Ramos (cell line): ENCODE measurements at regions not wholly inside any gene's neighbourhood (a gene's known extent, or its start where the extent isn't known, plus 50 kb on each side); places are given as distances from the start of the nearest gene placed in this dataset.
"Not testable (repeated sequence)": the region's sequence is repeated elsewhere in the genome, so short reads cannot be mapped to it uniquely, and the experiment has no call there.

Source experiments
- in situ Hi-C: fragments of 300-500 bp; cut with MboI; formaldehyde crosslinking; loops from one replicate; pipeline ENCODE4 v1.14.3; 2022; ENCODE audit warnings: low sequenced_read_pairs; ENCODE audit not compliant: unreplicated experiment

DNA sequence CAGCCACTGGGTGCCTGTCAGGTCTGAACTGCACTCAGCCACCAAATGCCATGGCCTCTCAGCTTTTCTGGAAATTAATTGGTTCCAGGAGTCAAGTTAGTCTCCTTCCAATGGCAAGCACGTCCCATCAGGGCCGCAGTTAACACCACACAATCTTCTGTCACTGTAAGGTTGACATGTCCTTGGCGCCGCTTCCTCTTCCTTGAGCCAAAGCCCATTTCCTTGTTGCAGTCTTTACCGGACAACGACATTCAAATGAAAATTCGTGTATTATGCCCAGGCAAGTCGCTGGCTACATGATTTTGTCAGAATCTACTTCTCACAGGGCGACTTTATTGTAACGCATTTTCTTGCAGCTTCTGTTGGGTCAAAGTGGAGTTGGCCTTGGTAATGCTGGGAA lies 430.6 kb upstream of the KAZN start:
- in situ Hi-C loops, result no loop called here

DNA sequence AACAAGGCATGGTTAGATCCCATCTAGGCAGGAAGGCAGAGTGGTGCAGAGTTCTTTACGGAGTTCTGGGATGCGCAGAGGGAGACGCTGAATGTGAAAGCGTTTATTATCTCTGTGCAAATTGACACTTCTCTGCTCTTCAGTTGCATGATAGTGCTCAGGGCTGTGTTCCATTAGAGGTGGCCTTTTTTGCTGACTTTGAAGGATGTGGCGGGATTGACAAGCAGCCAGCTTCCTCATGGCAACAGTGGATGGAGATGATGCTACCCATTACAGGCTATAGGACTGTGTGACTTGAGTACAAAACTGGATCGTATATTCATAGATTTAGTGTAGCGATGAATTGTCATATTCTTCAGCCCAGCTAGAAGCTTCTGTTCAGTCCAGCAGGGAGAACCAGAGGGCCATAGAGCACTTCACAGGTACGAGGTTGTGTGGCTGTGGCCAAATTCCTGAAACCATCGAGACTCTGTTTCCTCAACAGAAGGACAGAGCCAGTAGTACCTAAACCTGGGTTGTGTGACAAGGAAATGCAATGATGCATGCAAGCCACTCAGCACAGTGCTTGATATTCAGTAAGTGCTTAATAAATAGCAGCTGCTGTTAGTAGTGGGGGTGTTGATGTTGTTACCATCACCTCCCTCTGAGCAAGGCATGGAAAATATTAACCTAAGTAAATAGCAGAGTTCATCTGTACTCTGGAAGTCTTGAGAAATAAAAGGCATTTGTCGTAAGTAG lies 430.0 kb upstream of the KAZN start:
- in situ Hi-C loops, result no loop called here

DNA sequence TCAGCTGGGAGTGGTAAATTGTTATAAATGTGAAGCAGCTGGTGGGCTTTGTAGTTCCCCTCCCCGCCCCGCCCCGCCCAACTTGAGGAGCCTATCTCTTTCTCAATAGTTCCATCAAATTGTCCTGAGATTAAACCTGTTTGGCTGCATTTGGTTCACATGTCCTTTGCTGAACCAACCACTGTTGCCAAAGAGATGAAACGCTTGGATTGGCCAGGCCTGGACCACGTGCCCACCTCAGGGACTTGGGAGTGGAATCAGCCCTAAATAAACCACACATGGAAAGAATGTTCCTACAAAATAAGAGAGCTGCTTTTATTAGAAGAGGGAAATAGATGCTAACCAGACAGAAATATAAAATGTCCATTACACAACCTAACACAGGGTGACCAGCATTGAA lies 424.9 kb upstream of the KAZN start:
- in situ Hi-C loops, result no loop called here

DNA sequence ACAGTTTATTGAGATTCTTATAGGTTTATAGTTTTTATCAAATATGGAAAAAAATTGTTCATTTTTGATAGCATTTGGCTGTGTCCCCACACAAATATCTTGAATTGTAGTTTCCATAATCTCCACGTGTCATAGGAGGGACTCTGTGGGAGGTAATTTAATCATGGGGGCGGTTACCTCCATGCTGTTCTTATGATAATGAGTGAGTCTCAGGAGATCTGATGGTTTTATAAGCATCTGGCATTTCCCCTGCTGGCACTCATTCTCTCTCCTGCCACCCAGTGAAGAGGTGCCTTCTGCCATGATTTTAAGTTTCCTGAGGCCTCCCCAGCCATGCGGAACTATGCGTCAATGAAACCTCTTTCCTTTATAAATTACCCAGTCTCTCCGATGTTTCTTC lies 420.6 kb upstream of the KAZN start:
- in situ Hi-C loops, result not testable (repeated sequence)

DNA sequence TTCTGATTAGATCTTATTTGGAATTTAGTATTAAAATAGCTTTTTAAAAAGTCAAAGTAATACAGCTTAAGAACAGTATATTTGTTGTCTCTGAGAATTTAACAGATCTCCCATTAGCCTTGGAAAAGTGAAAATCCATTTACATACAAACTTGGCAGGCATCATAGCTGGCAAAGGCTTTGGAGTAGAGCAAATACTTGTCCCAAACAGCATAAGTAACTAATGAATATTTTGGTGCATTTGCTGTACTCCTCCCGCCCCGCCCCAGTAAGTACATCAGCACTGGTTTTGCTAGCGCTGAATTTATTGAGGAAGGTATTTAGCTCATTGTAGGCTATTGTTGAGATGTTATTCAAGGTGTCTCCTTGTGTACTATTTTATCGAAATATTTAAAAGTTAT lies 417.7 kb upstream of the KAZN start:
- in situ Hi-C loops, result no loop called here

DNA sequence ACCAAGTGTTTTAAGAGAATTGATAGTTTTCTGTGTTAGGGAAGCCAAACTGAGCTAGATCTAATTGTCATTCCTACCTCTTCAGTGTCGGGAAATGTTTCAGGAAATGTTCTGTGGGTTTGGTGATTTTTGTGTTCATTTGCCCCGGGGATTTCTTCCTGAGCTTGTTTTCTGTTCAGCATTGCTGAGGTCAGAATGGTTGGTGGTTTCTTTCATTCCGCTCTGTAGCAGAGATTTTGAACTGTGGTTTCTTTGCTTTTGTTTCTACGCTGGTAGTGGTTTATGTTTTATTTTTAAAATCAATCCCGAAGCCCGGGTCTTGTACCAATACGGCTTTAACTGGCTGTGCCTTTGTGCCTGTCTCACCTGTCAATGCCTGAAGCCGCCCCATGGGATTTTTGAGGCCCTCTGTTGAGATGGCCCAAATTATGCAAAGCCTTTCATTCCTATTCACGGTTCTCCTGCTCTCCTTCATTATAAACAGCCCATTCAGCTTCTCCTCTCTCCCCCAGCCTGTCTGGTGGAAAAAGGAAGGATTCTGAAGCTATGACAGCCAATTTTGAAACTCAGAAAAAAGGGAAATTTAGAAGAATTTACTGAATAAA lies 417.2 kb upstream of the KAZN start:
- in situ Hi-C loops, result no loop called here

DNA sequence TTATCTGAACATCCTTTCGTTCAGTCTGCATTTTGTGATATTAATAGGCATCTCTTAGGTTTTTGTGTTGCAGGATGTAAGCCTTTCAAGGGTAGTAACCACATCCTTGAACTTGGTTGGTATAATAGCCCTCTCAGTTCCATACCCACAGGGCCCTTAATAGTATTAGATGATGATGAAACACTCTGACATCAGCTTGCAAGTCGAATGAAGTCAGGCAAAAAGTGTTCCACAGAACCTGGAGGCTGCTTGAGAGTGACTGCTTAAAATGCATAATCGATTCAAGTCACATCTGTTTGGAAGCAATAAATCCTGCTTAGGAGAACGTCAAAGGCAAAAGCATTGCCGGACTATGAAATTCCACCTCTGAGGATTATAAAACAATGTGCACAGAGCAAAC lies 415.6 kb upstream of the KAZN start:
- in situ Hi-C loops, result no loop called here

DNA sequence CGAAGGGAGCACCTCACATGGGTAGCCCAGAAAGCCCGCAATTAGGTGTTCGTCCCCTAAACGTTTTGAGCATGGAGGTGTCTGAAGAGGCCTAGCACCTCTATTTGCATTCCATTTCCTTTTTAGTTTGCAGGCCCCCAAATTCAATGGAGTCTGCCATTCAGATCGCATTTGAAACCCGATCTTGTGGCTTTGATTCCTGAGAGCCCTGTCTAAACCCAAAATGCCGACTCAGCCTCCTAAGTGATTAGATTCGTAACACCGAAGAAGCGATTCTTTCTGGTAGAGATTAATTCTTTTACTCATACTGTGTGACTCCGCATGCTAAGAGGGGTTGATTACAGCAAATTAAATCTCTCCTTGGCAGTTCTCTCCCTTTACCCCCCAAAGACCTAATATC lies 415.2 kb upstream of the KAZN start:
- in situ Hi-C loops, result no loop called here

DNA sequence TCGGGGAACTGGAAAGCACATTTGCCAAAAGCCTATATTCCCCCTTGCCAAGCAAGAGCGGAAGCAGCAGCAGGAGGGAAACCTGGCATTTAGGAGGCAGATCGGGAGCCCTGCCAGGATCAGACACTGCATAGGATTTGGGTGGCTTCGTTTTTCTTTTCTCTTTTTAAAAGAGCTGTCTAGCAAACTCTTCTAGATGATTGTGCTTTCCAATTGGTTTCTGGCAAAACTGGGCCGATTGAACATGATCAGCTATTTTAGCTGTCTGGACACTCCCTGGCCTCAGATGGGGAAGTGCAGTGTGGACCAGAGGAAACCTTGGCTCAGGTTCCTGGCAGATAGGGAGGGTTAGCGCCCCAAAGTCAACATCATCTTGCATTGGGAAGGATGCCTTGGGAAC lies 414.0 kb upstream of the KAZN start:
- in situ Hi-C loops, result no loop called here

DNA sequence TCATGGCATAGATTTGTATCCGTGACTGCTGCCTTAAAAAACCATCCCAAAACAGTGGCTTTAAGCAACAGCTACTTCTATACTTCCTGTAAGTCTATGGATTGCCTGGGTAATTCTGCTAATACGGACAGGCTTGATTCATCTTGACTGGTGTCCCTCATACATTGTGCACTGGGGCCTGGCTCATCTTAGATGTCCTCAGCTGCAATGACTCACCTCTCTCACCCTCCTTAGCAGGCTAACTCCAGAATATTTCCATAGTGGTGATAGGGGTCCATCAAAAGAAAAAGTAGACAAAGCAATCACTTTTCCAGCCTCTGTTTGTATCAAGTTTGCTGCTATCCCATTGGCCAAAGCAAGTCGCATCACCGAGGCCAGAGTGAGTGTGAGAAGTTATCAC lies 409.1 kb upstream of the KAZN start:
- in situ Hi-C loops, result no loop called here

DNA sequence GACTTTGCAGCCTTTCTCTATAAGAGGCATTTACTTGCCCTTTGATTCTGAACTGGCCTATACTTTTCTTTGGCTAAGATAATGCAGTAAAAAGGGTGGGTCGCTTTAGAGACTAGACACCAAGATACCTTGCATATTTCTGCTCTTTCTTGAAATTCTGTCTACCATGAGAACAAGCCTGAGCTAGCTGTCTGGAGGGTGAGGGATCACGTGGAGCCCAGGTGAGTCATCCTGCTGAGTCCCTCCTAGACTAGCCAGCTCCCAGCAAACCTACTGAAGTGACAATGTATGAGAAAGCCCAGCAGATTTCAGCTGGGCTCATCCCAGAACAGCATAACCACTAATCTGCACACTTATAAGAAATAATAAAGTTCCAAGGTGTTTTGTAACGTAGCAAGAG lies 408.0 kb upstream of the KAZN start:
- in situ Hi-C loops, result no loop called here

DNA sequence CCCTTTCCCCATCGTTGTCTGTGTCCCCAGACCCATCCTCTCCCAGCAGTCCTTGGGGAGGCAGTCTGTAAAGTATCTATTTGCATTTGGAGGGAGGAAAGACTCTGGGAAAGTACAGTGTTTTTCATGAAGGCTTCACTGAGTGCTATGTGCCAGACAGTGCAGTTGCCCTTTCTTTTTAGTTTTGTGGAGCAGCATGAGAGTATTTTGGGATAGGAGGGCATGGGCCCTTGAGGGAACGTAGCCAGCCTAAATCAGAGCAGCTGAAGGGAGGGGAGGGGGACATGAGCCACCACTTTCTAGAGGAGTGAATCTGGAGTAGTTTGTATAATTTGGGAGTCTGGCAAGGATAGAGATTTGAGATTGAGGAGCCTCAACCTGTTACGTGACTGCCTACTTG lies 404.0 kb upstream of the KAZN start:
- in situ Hi-C loops, result no loop called here

DNA sequence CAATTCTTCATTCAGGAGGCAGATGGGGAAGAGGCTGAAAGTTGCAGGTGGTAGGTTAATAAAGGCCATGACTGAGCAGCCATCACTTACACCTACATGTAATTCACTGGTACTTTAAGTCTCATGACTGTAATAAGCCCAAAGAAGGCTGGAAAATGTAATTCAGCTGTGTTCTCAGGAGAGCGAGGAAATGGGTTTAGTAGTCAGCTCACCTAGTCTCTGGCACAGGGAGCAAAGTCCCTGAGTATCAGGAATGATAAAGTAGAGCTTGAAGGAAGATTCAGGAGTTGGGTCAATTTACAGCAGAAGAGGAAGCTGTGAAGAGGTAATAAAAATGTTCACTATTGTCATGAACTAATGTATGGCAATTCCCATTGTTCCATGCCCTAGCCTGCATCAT lies 393.4 kb upstream of the KAZN start:
- in situ Hi-C loops, result no loop called here

DNA sequence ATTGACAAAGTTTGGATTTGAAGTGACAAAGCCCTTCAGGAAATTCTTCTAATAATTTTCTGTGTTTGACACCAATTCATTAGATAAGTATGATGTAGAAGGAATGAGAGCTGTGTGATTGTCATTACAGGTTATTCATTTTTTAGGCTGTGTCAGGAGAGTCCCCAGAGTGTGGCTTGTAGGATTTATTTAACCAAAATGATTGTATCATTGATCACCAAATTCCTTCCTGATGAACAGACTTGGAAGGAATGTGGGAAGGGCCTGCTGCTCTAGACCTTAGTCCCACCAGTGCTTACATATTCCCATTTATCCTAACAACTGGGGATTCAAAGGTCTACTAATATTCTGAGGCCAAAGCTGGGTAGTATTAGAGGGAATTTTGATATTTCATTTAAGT lies 383.3 kb upstream of the KAZN start:
- in situ Hi-C loops, result no loop called here

DNA sequence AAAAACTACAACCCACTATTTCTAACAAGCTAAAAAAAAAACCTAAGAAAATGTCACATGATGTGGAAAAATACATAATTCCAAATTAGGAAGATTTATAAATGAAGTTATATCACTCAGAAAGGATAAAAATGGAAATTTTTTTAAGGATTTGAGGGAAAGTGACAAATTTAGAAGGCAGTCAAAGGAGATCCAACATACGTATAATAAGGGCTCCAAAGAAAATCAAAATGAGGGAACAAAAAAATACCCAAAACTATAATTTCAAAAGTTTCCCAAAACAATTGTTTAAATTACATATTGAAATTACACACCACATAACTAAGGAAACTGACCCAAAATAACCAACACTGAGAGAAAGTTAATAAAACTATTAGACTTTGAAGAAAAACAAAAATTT lies 381.1 kb upstream of the KAZN start:
- in situ Hi-C loops, result no loop called here

DNA sequence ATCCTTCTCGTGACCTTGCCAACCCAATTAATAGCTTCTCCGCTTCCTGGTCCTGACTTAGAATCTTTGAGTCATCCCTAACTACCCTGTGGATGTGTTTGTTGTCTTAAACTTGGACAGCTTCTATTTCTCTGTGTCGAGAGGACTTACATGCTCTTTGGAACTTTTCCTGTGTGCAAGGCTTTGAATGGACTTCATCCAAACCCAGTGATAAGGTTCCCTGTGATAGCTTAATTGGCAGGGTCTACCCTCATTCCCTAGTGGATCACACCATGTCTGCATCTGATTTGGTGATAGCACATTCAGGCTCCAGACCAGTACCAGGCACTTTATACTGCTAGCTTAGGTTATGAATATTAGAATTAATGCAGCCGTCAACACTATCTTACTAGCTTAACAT lies 378.2 kb upstream of the KAZN start:
- in situ Hi-C loops, result no loop called here

DNA sequence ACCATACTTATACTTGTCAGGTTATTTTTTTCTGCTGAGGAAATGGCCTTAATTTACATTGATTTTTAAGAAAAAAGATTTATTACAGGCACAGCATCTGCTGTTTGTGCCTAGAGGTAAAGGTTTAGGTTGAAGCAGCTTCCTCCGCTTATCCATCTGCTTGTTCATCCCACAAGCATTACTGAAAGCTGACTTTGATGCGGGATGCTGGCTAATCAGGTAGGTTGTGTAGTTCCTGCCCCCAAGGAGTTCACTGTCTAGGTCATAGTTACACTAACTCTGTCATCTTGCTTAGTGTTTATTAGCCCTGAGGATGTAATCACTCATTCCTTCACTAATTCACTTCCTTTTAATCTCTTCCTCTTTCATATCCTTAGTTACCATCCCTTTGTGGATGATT lies 377.7 kb upstream of the KAZN start:
- in situ Hi-C loops, result no loop called here

DNA sequence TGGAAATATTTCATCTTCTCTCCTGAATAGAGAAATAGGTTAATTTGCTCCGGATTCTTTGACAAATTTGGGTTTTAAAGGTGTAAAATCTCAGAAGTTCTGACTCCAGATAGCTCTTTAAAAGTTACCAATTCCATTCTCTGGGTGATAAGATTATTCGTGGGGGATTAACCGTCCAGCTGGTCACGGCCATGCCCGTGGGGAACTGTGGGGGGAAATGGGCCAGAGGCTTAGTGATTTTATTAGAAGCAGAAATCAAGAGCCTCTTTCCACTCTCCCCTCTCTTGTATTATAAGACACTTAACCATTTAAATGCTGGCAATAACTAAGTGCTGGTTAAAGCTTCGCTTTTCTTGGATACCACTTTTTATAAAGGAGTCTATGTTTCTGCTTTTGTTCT lies 376.4 kb upstream of the KAZN start:
- in situ Hi-C loops, result no loop called here

DNA sequence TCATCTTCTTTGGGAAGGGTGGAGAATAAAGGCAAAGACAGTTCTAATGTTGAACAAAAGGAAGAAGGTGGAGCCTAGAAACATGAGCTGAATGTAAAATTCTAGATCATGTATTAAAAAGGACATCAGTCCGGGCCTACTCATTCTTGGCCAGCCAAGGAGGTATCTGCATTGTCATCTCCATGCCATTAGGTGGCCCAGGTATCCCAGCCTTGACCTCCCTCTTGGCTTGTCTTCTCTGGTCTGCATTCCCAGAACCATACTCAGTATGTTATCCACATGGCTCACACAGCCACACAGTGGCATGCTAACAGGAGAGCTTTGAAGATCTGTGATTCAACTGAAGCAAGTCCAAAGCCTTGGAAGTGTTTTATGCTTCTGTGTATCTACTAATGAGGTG lies 369.8 kb upstream of the KAZN start:
- in situ Hi-C loops, result no loop called here

DNA sequence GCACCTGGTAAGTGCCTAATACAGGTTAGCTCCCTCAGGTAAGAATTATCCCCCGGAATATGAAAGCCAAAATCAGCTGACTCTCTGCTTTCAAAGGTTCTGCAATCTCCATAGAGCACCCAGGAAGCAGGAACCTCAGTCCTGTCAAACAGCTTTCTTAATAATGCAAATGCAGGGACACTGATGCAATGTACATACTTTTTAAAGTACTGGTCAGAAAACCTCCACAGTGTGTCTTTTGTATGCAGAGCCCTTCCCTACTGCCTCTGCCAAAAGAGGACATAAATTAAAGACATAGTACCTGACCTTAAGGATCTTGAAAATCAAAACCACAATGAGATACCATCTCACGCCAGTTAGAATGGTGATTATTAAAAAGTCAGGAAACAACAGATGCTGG lies 365.0 kb upstream of the KAZN start:
- in situ Hi-C loops, result no loop called here

DNA sequence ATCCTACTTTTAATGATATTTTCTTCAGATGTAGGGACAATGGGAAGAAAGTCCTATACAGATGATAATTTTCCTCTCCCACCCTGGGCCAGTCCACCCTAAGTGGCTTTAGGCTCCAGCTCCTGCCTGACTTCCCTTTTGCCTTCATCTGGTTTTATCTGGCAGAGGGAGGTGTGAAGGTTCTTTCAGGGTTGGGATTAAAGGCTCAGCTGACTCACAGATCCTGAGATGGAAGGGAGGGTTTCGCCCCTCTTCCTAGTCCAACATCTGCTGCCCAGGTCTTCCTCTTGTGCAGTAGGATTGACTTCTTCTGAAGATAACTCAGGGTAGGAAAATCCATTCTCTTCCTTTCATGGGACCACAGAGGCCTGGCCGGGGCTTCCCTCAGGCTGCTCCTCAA lies 362.4 kb upstream of the KAZN start:
- in situ Hi-C loops, result no loop called here

DNA sequence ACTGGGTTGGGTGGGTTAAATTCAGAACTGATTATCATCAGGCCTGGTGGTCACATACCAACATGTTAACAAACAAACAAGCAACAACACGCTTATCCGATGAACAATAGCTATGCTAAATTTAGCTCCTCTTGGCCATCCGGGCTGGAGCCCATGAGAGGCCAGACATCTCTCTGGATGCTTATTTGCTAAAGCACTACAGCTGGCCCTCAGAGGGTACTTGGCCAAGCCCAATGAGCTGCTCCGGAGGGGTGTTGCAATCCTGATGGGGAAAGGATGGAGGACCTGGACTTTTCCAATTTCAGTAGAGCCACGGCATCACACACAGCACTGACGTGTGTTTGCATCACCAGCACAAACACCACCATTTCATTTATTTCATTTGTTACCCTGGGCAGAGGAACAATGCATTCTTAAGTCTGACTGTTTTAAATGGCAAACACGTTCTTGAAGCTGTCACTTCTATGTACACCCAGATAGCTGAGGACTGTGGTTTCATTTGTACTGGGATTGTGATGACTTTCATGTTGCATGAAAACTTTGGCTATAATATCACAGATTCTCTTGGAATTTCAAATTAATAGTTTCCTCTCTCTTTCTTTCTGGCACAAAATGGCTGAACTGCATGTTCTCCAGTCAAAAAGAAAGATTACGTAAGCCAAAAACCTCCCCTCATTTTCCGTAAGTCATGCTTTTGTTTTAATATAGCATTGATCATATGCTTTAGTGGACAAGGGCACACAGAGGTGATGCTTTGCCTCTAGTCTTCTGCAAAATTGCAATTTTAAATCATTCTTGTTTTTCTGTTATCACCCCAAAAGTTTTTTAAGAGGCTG lies 359.8 kb upstream of the KAZN start:
- in situ Hi-C loops, result no loop called here
